HL-60/S4 treated with retinoic acid at 250 ng/mL for 4 days and 3 days (cell line): ENCODE measurements at regions not wholly inside any gene's neighbourhood (a gene's known extent, or its start where the extent isn't known, plus 50 kb on each side); places are given as distances from the start of the nearest gene placed in this dataset.

Experiments used
- in situ Hi-C: fragments of 300-500 bp; cut with MboI; formaldehyde crosslinking; loops from 2 replicates; pipeline ENCODE4 v1.7.0; 2022; ENCODE audit warnings: low sequenced_read_pairs

DNA sequence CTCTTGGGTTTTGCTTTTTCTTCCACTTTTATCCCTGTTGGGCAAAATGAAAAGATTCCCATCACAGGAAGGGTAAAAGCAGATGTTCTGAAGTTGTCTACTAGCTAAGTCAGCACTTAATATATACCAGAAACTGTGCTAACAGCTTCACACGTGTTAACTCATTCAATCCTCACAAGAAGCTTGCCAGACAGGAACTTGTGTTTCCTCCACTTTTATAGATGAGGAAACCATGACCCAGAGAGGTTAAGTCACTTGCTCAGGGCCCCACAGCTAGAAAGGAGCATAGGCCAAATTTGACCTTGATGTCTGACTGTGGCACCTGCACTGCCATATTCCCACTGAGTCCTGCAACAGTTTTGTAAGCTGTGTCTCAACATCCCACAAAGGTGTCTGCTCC is 76.8 kb upstream of the EPC2 start:
- in situ Hi-C loops = loop anchor here (25.0 kb wide), 1 partner anchor 420 kb away; no protein-coding TSS in a partner anchor

DNA sequence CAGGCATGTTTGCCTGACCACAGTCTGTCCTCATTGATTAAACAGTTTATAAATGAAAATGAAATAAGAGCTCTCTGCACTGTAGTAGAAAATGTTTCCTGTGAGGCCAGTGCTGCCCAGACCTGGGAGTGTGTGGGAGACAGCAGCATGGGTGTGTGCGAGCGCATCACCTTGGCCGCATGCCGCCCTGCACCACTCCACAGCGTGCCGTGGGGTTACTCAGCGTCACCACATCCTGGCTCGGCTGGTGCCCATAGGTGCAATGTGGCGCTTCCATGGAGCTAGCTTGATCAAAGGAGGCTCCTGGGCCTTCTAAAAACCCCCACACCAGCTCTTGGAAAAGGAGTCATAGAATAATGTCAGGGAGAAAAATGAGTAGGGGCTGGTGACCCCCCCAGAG is 76.0 kb upstream of the EPC2 start:
- in situ Hi-C loops = loop anchor here (25.0 kb wide), 1 partner anchor 419 kb away; no protein-coding TSS in a partner anchor

DNA sequence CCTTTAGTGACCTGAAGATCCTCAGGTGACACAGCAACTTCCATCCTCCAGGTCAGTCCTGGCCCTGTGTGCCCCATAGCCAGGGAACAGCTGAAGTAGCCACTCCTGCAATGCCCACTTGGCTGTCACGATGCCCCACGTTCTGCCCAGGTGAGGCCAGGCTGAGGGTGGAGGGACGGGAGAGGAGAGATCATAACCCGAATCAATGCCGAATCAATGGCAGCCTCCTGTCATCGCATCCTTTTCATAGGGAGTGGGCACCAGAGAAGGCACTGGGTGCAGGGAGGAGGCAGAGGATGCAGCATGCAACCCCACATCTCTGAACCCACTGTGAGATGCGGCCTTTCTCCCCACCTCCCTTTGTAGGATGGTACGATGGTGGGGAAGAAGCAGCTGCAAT is 75.3 kb upstream of the EPC2 start:
- in situ Hi-C loops = loop anchor here (25.0 kb wide), 1 partner anchor 418 kb away; no protein-coding TSS in a partner anchor

DNA sequence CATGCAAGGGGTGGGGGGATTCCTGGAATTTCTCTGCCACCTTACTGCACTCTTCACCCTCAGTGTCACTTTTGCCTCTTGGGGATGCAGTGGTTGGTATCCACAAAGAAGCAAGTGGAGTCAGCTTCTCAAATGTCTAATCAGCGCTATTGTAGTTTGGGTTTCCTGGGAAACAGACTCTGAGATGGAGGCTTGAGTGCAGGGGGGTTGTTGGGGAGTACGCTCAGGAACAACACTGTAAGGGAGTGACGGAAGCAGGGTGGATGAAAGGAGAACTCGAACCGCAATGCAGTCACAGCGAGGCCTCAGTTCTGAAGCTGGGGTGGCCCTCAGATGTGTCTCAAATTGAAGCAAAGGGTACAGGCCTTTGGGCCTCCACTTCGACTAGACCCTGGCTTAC is 73.6 kb upstream of the EPC2 start:
- in situ Hi-C loops = loop anchor here (25.0 kb wide), 1 partner anchor 416 kb away; no protein-coding TSS in a partner anchor

DNA sequence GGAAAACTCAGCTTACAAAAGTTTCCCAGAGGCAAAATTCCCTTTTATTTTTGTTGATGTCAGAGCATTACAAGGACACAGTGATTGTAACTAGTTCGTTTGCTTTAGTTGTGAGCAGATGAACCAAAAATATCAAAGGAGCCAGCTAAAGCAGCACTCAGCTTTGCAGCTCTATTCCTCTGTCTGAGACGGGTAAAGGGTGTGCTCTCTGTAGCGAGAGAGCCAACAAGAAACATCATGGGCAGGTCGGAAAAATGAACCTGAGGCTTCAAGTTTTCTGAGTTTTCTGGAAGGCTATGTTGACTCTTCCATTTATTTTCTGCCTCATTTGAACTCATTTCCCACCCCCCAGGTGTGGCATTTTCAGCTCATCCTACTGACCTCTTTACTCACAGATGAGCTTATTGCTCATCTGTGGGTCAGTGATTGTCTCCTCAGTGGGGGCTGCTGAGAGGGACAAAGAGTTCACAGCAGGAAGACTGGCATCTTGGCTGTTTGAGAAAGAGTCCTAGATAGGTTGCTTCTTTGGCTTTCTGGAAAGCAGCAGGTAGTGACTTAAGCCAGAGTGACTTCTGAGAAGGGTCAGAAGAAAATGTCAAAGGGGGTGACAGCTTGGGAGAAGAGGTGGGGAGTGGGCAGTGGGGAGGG is 66.6 kb upstream of the EPC2 start:
- in situ Hi-C loops = no loop called here

DNA sequence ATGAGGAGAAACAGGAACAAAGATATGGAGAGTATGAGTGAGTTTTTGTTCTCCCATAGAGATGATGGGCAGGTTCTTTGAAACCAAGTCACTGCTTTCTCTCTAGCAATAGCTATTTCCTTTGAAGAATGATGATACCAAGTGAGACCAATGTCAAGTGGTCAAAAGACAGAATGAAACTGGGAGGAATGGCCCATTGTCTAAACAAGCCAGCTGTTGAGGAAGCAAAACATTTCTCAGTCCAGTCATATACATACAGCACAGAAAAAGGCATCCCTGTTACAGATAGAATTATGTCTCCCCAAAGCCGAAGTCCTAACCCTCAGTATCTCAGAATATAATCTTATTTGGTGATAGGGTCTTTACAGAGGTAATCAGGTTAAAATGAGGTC is 66.1 kb upstream of the EPC2 start:
- in situ Hi-C loops = no loop called here

DNA sequence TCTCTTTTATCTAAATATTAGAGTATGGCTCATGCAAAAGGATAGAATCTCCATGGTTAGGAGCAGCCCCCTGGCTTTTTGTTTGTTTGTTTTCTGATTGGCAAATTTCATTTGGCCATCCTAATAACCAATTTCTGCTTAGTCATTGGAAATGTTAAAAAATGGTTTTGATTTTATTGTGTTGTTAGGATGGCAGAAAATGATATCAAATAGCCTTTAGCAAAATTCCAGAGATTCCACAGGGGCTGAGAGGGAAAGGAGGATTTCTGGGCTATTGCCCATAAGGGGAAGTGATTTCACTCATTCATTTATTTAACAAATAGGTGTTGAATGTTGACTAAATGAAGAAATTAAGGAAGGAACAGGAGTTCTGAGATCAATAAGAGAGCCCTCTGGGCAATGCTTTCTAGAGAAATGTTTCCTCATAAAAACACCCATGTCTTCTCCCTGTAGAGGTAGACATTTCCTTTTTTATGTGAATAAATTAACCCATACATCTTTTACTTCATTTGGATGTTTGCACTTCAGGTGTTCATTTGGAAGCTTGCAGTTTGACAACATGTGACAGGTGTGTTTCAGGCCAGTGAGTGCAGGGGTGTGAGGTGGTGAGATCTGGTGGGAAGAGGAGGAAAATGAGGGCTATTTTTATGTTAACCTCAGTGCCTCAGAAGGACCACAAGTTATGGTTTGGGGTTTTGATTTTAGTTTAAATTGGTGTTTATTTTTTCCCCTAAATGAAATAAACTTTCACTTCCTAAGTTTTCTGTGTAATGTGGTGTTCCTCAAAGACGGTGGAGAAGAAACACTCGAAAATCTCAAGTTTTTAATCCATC is 61.7 kb upstream of the EPC2 start:
- in situ Hi-C loops = no loop called here

DNA sequence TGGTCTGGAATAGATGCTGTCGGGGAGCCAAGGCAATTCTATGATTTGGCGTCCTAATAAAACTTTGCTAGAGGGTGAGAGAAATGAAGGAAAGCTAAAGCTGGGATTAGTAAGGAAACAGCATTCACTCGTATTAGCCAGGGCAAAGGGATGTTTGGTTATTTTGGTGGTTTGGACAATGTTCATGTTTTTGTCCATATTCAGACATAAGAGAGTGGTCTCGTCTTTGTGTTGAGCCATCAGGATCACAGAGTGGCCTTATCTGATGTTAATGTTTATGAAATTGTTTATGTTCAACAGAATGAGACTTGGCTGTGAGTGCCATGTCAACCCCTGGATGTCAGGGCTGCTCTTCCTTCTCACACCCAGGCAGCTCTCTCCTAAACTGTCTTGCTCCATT is 58.9 kb upstream of the EPC2 start:
- in situ Hi-C loops = no loop called here

DNA sequence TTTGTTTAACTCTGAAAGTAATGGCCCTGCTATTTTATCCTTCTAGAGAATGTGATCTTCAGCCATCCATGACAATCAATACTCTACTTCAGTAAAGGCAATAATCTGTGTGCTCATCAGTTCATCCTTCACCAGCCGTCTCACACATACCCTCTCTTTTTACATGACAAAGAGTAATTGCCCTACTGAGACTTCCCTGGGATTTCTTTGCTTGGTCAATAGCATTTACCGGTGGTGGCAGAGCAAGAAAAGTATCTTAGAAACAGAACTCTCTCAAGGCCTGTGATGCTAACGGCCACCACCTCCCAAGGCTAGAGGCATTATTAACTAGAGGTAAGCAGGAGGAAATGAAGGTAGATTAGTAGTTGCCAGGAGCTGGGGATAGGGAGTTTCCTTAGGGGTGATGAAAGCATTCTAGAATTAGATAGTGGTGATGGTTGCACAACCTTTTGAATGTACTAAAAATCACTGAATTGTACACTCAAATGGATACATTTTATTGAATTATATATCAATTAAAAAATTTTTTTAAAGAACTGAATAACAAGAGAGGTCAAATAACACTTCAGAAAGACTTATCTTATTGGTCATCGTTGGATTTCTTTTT is 57.9 kb upstream of the EPC2 start:
- in situ Hi-C loops = no loop called here

DNA sequence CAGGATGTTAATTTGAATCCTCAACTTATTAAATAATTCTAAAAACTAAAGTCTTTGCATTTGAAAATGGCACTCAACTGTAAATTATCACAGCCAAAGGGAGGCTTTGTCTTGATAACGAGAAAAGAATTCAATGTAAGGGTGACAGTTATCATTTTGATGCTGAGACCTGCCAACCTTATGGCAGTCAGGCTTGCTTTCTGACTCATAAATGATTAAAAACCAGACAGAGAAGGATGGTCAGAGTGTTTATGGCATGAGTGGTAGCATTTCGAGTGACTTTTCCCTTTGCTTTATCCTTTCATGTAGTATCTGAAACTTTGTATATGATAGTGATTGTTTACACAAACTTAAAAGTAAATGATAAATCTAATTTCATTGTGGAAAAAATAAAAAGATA is 53.9 kb upstream of the EPC2 start:
- in situ Hi-C loops = no loop called here

DNA sequence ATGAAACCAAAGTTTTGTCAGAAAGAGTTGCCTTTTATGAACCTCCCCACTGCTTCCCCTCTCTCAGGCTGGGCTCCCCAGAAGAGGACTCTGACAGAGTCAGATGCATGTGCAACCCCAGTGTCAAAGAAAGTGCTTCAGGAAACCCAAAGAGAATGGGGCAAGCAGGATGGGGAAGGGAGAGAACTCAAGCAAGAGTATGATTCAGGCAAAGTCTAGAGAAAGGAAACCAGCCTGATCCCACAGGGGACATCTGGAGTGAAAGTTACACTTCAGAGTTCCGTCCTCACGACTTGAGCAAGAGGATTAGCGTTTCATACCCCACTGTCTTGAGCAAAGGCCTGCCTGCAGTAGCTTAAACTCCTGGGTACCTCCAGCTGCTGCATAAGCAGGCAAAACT is 51.8 kb upstream of the EPC2 start:
- in situ Hi-C loops = no loop called here

DNA sequence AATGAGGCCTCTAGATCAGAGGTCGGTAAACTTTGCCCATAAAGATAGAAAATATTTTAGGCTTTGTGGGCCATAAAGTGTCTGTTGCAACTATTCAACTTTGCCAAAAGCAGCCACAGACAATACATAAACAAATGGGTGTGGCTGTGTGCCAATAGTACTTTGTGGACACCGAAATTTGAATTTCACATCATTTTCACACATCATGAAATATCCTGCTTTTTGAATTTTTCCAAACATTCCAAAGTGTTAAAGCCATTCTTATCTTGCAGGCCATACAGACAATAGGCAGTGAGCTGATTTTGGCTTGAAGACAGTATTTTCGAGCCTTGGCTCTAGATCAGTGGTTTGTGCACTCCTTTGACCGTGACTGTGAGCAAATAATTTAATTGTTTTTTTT is 51.1 kb upstream of the EPC2 start:
- in situ Hi-C loops = no loop called here

DNA sequence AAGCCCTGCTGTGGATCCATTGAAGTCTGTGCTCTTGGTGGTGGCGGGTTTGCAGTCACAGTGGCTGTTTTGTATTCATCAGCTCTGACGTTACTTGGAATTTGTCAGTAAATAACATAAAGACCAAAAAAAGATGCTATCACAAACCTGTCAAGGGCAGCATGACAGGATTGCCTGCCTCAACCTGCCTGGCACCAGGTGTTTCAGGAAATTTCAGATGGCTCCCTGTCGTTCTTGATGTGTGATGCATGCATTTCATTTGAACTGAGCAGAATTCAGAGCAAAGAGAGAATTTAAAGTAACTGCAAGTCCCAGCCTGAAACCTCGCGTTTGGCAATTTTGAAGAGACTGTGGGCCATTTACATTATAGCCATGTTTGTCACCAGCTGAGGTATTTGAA is 50.3 kb upstream of the EPC2 start:
- in situ Hi-C loops = no loop called here
